ENCODE measurements at regions not wholly inside any gene's neighbourhood (a gene's known extent, or its start where the extent isn't known, plus 50 kb on each side); places are given as distances from the start of the nearest gene placed in this dataset.

GRCh38 chr12:67798768-67799167, 150.2 kb downstream of the DYRK2 start:
- TF ChIP-seq CTCF (IDR thresholded peaks at IDR 0.05) (no peak), POLR2AphosphoS5 (IDR thresholded peaks at IDR 0.05) (no peak), POLR2A (IDR thresholded peaks at IDR 0.05) (no peak)

Data from gastroesophageal sphincter (tissue), 3 donors.